ENCODE measurements at regions not wholly inside any gene's neighbourhood (a gene's known extent, or its start where the extent isn't known, plus 50 kb on each side); places are given as distances from the start of the nearest gene placed in this dataset.

DNA sequence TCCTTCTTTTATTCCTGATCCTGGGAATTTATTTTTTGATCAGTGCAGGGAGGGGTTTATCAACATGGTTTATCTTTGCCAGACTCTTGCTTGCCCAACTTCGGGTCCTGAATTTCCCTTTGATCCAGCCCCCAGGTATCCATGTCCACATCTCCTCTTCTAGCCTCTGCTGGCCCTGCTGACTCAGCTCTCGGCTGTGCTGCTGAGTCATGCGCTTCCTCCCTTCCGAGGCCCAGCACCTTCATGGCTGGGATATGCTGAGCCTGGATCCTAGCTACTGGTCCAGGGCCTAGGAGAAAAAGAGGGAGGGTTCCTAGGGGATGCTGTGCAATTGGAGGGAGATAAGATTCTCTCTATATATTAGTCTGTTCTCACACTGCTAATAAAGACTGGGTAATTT lies 380.7 kb upstream of the SHH start:
- H3K4me3 ChIP-seq, result no peak overlapping the region
- intact Hi-C loops (cut with DNase I), result no loop called here
- H3K27ac ChIP-seq, result no peak overlapping the region
- 93% methylated on average over 4 of the region's 4 CpGs for WGBS
- H3K36me3 ChIP-seq, result no peaks in the 10 kb centered on the region
- no peaks in the 10 kb centered on the region for H3K4me1 ChIP-seq (replicated peaks)
- H3K27me3 ChIP-seq (replicated peaks; ENCODE audit: insufficient read depth), result no peaks in the 10 kb centered on the region
- no peaks in the 10 kb centered on the region for H3K9me3 ChIP-seq
- no peak for TF ChIP-seq POLR2A (IDR thresholded peaks at IDR 0.05)
- TF ChIP-seq POLR2AphosphoS5 (IDR thresholded peaks at IDR 0.05), result no peak
- TF ChIP-seq, protein P1, sequence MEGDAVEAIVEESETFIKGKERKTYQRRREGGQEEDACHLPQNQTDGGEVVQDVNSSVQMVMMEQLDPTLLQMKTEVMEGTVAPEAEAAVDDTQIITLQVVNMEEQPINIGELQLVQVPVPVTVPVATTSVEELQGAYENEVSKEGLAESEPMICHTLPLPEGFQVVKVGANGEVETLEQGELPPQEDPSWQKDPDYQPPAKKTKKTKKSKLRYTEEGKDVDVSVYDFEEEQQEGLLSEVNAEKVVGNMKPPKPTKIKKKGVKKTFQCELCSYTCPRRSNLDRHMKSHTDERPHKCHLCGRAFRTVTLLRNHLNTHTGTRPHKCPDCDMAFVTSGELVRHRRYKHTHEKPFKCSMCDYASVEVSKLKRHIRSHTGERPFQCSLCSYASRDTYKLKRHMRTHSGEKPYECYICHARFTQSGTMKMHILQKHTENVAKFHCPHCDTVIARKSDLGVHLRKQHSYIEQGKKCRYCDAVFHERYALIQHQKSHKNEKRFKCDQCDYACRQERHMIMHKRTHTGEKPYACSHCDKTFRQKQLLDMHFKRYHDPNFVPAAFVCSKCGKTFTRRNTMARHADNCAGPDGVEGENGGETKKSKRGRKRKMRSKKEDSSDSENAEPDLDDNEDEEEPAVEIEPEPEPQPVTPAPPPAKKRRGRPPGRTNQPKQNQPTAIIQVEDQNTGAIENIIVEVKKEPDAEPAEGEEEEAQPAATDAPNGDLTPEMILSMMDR (IDR thresholded peaks at IDR 0.05), result no peak
- no peak for DNase-seq (ENCODE audit: low spot score)

DNA sequence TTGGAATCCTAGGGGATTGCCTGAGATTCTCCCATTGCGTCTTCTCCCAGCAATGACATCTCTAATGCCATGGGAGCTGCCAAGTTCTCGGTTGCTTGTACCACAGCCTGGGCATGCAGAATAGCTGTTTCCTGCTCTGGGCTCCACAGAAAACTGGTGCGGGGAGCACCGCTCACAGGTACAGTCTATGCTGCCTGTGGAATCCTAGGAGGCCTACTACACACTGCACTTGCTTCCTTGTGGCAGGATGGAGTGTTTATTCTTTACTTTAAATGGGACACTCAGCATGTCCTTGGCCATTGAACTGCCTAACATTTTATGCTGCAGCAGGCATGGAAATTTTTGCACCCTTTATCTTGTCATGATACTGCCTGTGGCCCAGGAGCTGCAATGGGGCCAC lies 378.8 kb upstream of the SHH start:
- intact Hi-C loops (cut with DNase I), result no loop called here
- WGBS, result 93% methylated on average over 4 of the region's 4 CpGs
- Histone ChIP-seq H3K4me1 (replicated peaks) (no peaks in the 10 kb centered on the region), H3K9me3 (no peaks in the 10 kb centered on the region), H3K27ac (no peak overlapping the region), H3K27me3 (replicated peaks; ENCODE audit: insufficient read depth) (no peaks in the 10 kb centered on the region), H3K36me3 (no peaks in the 10 kb centered on the region), H3K4me3 (no peak overlapping the region)
- no peak for DNase-seq (ENCODE audit: low spot score)
- TF ChIP-seq POLR2A (IDR thresholded peaks at IDR 0.05) (no peak), POLR2AphosphoS5 (IDR thresholded peaks at IDR 0.05) (no peak)
- TF ChIP-seq, protein P1 (IDR thresholded peaks at IDR 0.05), result no peak

DNA sequence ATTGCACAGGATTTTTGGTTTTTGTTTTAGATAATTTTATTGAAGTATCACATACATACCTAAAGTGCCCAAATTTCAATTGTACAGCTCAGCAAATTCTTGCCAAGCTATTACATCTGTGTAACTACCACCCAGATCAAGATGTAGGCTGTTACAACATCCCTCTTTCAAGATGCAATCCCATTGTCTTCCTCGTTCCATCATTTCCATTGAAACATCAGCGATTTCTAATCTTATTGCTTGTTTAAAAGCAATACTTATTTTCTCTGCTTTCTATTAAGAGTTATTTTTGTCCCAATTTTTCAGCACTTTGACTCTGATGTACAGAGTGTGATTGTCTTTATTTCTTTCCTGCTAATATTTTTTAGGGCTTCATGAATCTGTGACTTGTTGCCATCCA lies 372.8 kb upstream of the SHH start:
- H3K9me3 ChIP-seq, result no peaks in the 10 kb centered on the region
- no peak for DNase-seq (ENCODE audit: low spot score)
- no peak overlapping the region for H3K4me3 ChIP-seq
- intact Hi-C loops (cut with DNase I), result no loop called here
- no peaks in the 10 kb centered on the region for H3K4me1 ChIP-seq (replicated peaks)
- H3K36me3 ChIP-seq, result no peaks in the 10 kb centered on the region
- TF ChIP-seq, protein P1 (IDR thresholded peaks at IDR 0.05), result no peak
- TF ChIP-seq POLR2A (IDR thresholded peaks at IDR 0.05) (no peak), POLR2AphosphoS5 (IDR thresholded peaks at IDR 0.05) (no peak)
- no peak overlapping the region for H3K27ac ChIP-seq
- no peaks in the 10 kb centered on the region for H3K27me3 ChIP-seq (replicated peaks; ENCODE audit: insufficient read depth)
- 96% methylated on average over 2 of the region's 2 CpGs for WGBS

DNA sequence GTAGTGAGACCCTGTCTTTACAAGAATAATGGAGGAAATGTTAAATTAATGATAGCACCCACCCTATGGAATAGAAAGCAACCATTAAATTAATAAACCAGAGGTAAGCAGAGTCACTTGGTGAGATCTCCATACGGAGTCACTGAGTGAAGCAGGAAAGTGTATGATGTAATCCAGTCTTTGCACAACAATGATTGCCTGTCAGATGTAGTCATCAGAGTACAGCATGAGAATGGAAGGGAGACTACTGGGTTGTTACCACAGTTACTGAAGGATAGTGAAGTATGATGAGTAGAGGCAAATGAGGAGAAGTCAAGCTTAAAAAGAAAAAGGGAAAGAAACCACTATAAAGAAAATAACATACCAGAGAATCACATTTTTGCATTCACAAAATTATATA lies 371.9 kb upstream of the SHH start:
- 56% methylated on average over 1 of the region's 1 CpG for WGBS
- TF ChIP-seq, protein P1 (IDR thresholded peaks at IDR 0.05), result no peak
- no peak for TF ChIP-seq POLR2AphosphoS5 (IDR thresholded peaks at IDR 0.05)
- no peak for TF ChIP-seq POLR2A (IDR thresholded peaks at IDR 0.05)
- Histone ChIP-seq H3K9me3 (no peaks in the 10 kb centered on the region), H3K4me1 (replicated peaks) (no peaks in the 10 kb centered on the region), H3K36me3 (no peaks in the 10 kb centered on the region), H3K27ac (no peak overlapping the region), H3K27me3 (replicated peaks; ENCODE audit: insufficient read depth) (peaks cover 3% of the 10 kb centered on the region), H3K4me3 (no peak overlapping the region)
- intact Hi-C loops (cut with DNase I), result no loop called here
- DNase-seq (ENCODE audit: low spot score), result no peak

- Histone ChIP-seq H3K9me3 (no peaks in the 10 kb centered on the region), H3K36me3 (no peaks in the 10 kb centered on the region), H3K27ac (no peak overlapping the region), H3K27me3 (replicated peaks; ENCODE audit: insufficient read depth) (peaks cover 4% of the 10 kb centered on the region), H3K4me3 (no peak overlapping the region), H3K4me1 (replicated peaks) (no peaks in the 10 kb centered on the region)
- intact Hi-C loops (cut with DNase I), result no loop called here
- DNase-seq (ENCODE audit: low spot score), result no peak
- 86% methylated on average over 13 of the region's 13 CpGs for WGBS
- no peak for TF ChIP-seq POLR2AphosphoS5 (IDR thresholded peaks at IDR 0.05)
- TF ChIP-seq POLR2A (IDR thresholded peaks at IDR 0.05), result no peak
- TF ChIP-seq, protein P1 (IDR thresholded peaks at IDR 0.05), result no peak
Measured at GRCh38 chr7:156180451-156181229, 368.4 kb upstream of the SHH start.
